ENCODE measurements at regions not wholly inside any gene's neighbourhood (a gene's known extent, or its start where the extent isn't known, plus 50 kb on each side); places are given as distances from the start of the nearest gene placed in this dataset.

- TF ChIP-seq CTCF (IDR thresholded peaks at IDR 0.05) = no peak
- TF ChIP-seq POLR2A (IDR thresholded peaks at IDR 0.05) = no peak
Measured at GRCh38 chr15:39413558-39413957, 167.3 kb upstream of the THBS1 start.

Measured in vagina (tissue), 2 donors.